Prostate gland (tissue), 2 donors: ENCODE measurements at regions not wholly inside any gene's neighbourhood (a gene's known extent, or its start where the extent isn't known, plus 50 kb on each side); places are given as distances from the start of the nearest gene placed in this dataset.

ENCODE experiments used
- DNase-seq: peaks from one replicate; pipeline ENCODE4 v3.0.0-alpha.2; 2019; ENCODE audit warnings: low spot score
- H3K27ac ChIP-seq, 2 donors: fragments of 200-600 bp; sonication (generic); 2 replicates each; pipeline ENCODE4 v1.5.1; 2017 to 2019
- H3K27me3 ChIP-seq: fragments of 200-600 bp; sonication (generic); replicated peaks from 2 replicates; pipeline ENCODE4 v1.5.1; 2019; ENCODE audit not compliant: insufficient read depth
- H3K36me3 ChIP-seq, 2 donors: fragments of 200-600 bp; sonication (generic); 1 replicate in 1 of 2; 2 replicates in 1 of 2; pipeline versions ENCODE4 v1.5.1 to v1.8.1; 2017 to 2019
- H3K4me1 ChIP-seq: fragments of 200-600 bp; sonication (generic); replicated peaks from 2 replicates; pipeline ENCODE4 v1.5.1; 2019
- H3K4me3 ChIP-seq, 2 donors: fragments of 200-600 bp; sonication (generic); 2 replicates each; pipeline ENCODE4 v1.5.1; 2017 to 2019
- H3K9me3 ChIP-seq: fragments of 200-600 bp; sonication (generic); 2 replicates; pipeline ENCODE4 v1.5.1; 2017
- POLR2A ChIP-seq: fragments of 450-650 bp; IDR thresholded peaks from one replicate; pipeline ENCODE4 v1.6.1; 2016; ENCODE audit warnings: antibody characterized with exemption, mild to moderate bottlenecking
- POLR2AphosphoS5 ChIP-seq: sonication (generic); formaldehyde crosslinking; IDR thresholded peaks from one replicate; pipeline ENCODE4 v1.6.1; 2017; ENCODE audit warnings: antibody characterized with exemption
- WGBS: methylation state at CpG from one replicate; pipeline ENCODE4 v1.1.5; 2018; 5-methylcytosine and 5-hydroxymethylcytosine counted together
- intact Hi-C: fragments of 100-400 bp; cut with DNase I; formaldehyde crosslinking; loops from one replicate; pipeline ENCODE4 v1.14.2; 2022
- TF ChIP-seq, protein P1 (sequence below), 4 experiments: fragments of 200-600 bp in 2 of 4; fragments of 450-650 bp in 2 of 4; sonication (generic) in 2 of 4; IDR thresholded peaks; 1 replicate in 3 of 4; 2 replicates in 1 of 4; pipeline ENCODE4 v1.5.1; 2016 to 2019; ENCODE audit warnings: antibody characterized with exemption in 4 of 4, mild to moderate bottlenecking in 2 of 4, moderate library complexity in 2 of 4

GRCh38 chr2:40786636-40787035, 334.7 kb upstream of the SLC8A1 start:
- no peak for DNase-seq
- no peak for TF ChIP-seq POLR2AphosphoS5
- TF ChIP-seq POLR2A: no peak
- TF ChIP-seq, protein P1, sequence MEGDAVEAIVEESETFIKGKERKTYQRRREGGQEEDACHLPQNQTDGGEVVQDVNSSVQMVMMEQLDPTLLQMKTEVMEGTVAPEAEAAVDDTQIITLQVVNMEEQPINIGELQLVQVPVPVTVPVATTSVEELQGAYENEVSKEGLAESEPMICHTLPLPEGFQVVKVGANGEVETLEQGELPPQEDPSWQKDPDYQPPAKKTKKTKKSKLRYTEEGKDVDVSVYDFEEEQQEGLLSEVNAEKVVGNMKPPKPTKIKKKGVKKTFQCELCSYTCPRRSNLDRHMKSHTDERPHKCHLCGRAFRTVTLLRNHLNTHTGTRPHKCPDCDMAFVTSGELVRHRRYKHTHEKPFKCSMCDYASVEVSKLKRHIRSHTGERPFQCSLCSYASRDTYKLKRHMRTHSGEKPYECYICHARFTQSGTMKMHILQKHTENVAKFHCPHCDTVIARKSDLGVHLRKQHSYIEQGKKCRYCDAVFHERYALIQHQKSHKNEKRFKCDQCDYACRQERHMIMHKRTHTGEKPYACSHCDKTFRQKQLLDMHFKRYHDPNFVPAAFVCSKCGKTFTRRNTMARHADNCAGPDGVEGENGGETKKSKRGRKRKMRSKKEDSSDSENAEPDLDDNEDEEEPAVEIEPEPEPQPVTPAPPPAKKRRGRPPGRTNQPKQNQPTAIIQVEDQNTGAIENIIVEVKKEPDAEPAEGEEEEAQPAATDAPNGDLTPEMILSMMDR (IDR thresholded peaks at IDR 0.05): no peak
- H3K27me3 ChIP-seq: no peaks in the 10 kb centered on the region
- no peak overlapping the region for H3K27ac ChIP-seq
- intact Hi-C loops: no loop called here
- no peaks in the 10 kb centered on the region for H3K9me3 ChIP-seq
- H3K36me3 ChIP-seq: no peaks in the 10 kb centered on the region
- H3K4me1 ChIP-seq: no peaks in the 10 kb centered on the region
- H3K4me3 ChIP-seq: no peak overlapping the region
- 47% methylated on average over 1 of the region's 1 CpG for WGBS

DNA sequence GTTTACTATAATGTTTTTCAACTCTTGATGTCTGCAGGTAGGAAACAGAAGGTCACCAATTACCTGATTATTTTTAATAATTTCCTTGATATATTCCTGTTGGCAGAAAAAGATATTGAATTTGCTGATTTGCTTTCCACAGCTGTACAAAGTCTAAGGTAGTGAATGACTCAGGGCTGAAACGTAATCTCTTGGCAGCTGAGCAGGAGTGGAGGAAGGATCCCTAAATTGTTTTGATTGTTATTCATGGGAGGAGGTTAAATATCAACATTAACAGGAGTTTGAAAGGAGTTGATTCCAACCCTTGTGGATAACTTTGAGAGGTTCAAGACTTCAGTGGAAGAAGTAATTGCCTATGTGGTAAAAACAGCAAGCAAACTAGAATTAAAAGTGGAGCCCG, 345.2 kb upstream of the SLC8A1 start:
- Histone ChIP-seq H3K27me3 (no peaks in the 10 kb centered on the region), H3K36me3 (no peaks in the 10 kb centered on the region), H3K9me3 (no peaks in the 10 kb centered on the region), H3K4me3 (no peak overlapping the region), H3K4me1 (no peaks in the 10 kb centered on the region), H3K27ac (no peak overlapping the region)
- DNase-seq: no peak
- TF ChIP-seq POLR2A: no peak
- no peak for TF ChIP-seq POLR2AphosphoS5
- TF ChIP-seq, protein P1 (IDR thresholded peaks at IDR 0.05): no peak
- intact Hi-C loops: no loop called here
- WGBS: 48% methylated on average over 2 of the region's 2 CpGs

GRCh38 chr2:40803900-40804299, 352.0 kb upstream of the SLC8A1 start:
- H3K9me3 ChIP-seq: no peaks in the 10 kb centered on the region
- H3K36me3 ChIP-seq: no peaks in the 10 kb centered on the region
- WGBS: 72% methylated on average over 2 of the region's 2 CpGs
- no peak for DNase-seq
- no peak overlapping the region for H3K27ac ChIP-seq
- H3K4me1 ChIP-seq: no peaks in the 10 kb centered on the region
- H3K4me3 ChIP-seq: no peak overlapping the region
- TF ChIP-seq POLR2AphosphoS5: no peak
- H3K27me3 ChIP-seq: no peaks in the 10 kb centered on the region
- intact Hi-C loops: no loop called here

DNA sequence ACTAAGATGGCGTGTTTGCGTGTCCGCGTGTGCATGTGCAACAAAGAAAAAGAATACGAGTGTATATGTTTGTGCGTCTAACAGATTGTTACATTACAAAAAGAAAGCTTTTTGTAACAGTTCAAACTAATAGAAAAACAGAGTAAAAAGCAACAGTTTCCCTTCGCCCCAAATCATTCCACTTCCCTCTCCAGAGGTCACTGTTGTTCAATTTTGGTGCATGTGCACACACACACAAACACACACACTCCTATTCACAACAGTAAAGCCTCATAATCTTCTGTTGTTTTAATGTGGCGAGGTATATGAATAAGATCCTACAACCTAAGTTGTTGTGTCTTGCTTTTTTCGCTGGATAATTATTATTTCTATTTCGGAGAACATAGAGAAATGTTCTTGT, 357.3 kb upstream of the SLC8A1 start:
- Histone ChIP-seq H3K27me3 (no peaks in the 10 kb centered on the region), H3K27ac (no peak overlapping the region), H3K4me3 (no peak overlapping the region), H3K4me1 (no peaks in the 10 kb centered on the region), H3K36me3 (no peaks in the 10 kb centered on the region), H3K9me3 (no peaks in the 10 kb centered on the region)
- intact Hi-C loops: no loop called here
- WGBS: 91% methylated on average over 10 of the region's 10 CpGs
- no peak for DNase-seq
- TF ChIP-seq POLR2AphosphoS5 (no peak), POLR2A (no peak)
- TF ChIP-seq, protein P1 (IDR thresholded peaks at IDR 0.05): no peak

DNA sequence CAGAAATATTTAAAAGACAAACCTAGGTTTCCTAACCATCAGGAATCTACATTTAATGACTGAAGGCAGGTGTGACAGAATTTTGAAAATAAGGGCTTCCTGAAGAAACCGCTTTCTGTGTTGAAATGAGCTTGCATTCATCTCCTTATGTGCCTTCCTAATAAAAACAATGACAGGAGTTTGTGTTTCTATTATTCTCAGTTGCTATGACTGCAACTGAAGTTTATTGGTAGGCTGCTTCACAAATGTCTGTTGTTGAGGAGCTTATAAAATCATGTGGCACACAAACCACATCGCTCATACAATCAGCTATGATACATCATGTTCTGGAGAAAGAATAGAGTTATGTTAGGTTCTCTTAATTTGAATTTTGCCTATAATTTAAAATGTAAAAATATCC, 362.7 kb upstream of the SLC8A1 start:
- H3K27me3 ChIP-seq: no peaks in the 10 kb centered on the region
- H3K4me3 ChIP-seq: no peak overlapping the region
- intact Hi-C loops: no loop called here
- TF ChIP-seq POLR2AphosphoS5 (no peak), POLR2A (no peak)
- TF ChIP-seq, protein P1 (IDR thresholded peaks at IDR 0.05): no peak
- no peak for DNase-seq
- no peak overlapping the region for H3K27ac ChIP-seq
- 24% methylated on average over 2 of the region's 2 CpGs for WGBS
- no peaks in the 10 kb centered on the region for H3K9me3 ChIP-seq
- H3K36me3 ChIP-seq: no peaks in the 10 kb centered on the region
- no peaks in the 10 kb centered on the region for H3K4me1 ChIP-seq

DNA sequence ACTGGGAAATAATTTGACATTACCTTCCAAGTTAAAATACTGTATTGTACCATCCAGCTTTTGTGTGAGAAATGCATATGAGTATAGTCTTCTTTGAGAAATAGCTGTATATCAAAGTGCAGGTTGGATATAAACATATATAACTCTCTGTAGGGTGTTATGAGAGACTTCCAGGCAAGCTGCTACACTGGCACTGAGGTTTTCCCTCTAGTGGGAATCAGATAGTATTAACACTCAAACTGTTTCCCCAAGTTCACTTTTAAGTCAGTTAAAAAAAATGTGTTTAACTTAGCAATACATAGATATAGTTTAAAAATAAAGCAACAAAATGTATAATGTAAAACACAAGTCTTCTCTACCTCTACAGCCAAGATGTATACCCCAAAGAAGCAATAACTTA, 368.4 kb upstream of the SLC8A1 start:
- no peaks in the 10 kb centered on the region for H3K9me3 ChIP-seq
- H3K4me1 ChIP-seq: no peaks in the 10 kb centered on the region

More for the DNA sequence above, 368.4 kb upstream of the SLC8A1 start:
- H3K27ac ChIP-seq: no peak overlapping the region
- H3K27me3 ChIP-seq: no peaks in the 10 kb centered on the region
- H3K36me3 ChIP-seq: no peaks in the 10 kb centered on the region
- H3K4me3 ChIP-seq: no peak overlapping the region
- intact Hi-C loops: no loop called here
- DNase-seq: no peak
- TF ChIP-seq POLR2A (no peak), POLR2AphosphoS5 (no peak)
- TF ChIP-seq, protein P1 (IDR thresholded peaks at IDR 0.05): no peak
